GM20000 (cell line): ENCODE measurements at regions not wholly inside any gene's neighbourhood (a gene's known extent, or its start where the extent isn't known, plus 50 kb on each side); places are given as distances from the start of the nearest gene placed in this dataset.

Source experiments
- DNase-seq: peaks from one replicate; pipeline ENCODE4 v3.0.0; 2012; ENCODE audit warnings: low spot score
- TF ChIP-seq, protein P1 (sequence below): IDR thresholded peaks from 2 replicates; pipeline ENCODE4 v1.5.1; 2012; ENCODE audit warnings: mild to moderate bottlenecking, control low read depth; ENCODE audit errors: extremely low read depth, missing control alignments

DNA sequence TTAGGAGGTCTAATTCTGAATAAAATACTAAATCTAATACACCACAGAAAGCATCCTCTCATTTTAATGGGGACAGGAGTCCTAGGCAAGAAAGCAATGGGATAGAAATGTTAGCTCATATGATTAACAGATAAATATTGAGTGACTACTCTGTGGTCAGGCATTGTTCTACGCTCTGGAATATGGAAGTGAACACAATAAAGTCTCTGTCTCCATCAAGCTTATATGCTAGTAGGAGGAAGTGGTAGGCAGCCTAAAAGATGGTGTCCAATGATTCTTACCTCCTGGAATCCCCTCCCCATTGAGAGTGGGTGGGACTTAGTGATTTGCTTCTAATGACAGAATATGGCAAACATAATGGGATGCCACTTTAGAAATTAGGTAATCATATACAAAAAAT is 160.3 kb upstream of the PDGFD start:
- DNase-seq, result no peak
- TF ChIP-seq, protein P1, sequence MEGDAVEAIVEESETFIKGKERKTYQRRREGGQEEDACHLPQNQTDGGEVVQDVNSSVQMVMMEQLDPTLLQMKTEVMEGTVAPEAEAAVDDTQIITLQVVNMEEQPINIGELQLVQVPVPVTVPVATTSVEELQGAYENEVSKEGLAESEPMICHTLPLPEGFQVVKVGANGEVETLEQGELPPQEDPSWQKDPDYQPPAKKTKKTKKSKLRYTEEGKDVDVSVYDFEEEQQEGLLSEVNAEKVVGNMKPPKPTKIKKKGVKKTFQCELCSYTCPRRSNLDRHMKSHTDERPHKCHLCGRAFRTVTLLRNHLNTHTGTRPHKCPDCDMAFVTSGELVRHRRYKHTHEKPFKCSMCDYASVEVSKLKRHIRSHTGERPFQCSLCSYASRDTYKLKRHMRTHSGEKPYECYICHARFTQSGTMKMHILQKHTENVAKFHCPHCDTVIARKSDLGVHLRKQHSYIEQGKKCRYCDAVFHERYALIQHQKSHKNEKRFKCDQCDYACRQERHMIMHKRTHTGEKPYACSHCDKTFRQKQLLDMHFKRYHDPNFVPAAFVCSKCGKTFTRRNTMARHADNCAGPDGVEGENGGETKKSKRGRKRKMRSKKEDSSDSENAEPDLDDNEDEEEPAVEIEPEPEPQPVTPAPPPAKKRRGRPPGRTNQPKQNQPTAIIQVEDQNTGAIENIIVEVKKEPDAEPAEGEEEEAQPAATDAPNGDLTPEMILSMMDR, result no peak

DNA sequence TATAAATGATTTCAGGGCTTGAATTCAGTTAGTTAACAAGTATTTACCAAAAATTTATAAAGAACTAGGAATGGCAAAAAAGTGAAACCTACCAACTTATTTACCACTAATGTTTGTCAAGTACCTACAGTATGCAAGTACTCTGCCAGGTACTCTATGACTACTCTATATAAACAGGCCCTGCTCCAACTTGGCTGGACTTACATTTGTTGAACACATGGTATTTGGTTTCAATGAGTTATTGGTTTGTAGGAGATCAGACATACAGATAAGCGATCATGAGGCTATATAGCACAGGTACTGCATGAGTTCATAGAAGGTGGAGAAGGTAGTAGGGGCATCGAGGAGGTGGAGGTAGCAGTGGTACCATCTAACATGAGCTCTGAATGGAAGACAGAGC is 159.9 kb upstream of the PDGFD start:
- DNase-seq, result no peak
- TF ChIP-seq, protein P1, result no peak

DNA sequence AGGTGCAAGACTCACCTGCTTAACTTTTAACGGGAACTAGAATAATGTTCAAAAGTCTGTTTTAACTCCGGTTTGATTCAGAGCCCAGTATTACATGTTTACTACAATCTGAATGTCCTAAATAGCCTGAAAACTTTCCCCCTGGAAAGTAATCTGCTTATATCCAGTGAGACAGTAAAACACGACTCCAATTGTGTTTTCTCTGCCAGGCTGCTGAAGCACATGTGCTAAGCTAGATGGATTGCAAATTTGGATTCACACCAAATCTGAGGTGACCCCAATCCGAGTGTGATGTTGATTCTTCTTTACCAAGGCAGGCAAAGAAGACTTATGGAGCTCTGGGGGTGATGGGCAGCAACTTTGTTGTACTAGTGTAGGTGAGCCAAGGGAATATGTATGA is 158.7 kb upstream of the PDGFD start:
- no peak for DNase-seq
- TF ChIP-seq, protein P1, result no peak

DNA sequence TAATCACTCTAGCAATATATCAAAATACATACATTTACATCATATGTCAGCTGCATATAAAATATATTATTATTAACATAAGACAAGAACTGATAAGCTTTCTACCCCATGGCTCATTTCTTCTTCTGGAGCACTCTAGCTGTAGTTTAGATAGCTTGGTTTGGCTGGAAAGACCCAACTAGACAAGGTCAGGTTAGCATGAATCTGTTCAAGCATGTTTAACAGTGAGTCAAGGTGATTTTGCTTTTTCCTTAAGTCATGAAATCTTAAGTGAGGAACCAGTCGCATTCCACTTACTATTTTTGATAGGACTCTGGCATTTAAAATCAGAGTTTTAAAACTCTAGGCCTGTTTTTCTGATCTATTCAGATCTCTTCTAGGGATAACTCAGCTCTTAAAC is 157.0 kb upstream of the PDGFD start:
- no peak for DNase-seq
- TF ChIP-seq, protein P1, result no peak

DNA sequence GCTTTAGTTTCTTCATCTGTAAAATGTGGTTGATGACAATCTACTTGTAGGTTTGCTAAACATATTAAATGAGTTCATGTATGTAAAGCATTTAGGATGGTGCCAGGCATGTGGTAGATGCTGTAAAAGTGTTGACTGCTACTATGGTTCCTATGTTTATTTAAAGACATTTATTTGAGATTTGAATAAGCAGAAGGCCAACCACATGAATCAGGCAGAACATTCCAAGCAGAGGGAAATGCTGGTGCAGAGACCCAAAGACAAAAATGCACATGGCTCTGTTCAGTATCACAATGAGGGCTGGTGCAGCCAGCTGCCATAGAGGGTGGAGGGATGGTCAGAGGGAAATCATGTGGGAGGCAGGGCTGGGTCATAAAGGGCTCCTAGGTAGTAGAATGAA is 156.2 kb upstream of the PDGFD start:
- no peak for DNase-seq
- TF ChIP-seq, protein P1, result no peak

DNA sequence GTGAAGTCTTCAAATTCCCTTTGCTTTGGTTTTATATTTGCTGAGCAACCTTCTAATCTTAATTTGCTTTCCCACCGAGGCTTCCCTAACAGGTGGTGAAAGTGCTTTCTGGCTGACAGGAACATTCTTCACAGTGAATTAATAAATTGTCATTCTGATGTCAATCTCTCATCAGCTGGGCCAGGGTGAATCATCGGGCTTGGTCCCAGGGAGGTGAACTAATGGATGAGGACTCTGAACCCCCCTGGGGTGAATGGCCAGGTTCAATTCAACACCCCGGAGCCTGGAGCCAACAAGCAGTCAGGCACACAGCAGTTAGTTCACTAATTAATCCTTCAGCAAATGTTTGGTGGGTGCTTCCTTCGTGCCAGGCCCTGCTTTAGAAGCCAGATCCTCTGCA is 155.4 kb upstream of the PDGFD start:
- DNase-seq, result no peak

DNA sequence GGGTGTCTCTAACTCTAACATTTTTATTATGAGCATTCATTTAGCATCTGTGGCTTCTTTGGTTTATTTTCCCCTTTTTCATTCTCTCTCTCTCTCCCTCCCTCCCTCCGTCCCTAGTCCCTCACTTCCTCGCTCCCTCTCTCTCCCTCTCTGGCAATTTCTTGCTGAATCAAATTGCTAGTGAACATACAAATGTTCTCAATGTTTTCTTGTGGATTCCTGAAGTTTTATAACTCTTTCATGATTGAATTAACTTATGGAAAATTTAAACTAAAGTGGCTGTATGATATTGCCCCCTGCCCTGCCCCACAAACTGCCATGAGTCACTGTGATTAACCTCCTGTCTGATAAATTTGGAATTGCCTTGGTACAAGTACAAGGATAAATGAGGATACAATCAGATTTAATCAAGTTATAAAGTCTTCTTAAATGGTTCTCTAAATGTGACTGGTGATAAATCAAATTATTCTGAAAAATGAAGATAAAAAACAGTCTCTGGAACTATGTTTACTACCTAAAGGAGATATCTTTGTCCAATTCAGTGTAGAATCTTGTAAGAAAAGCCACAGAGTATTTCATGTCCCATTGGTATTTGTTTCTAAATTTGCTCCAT is 143.0 kb upstream of the PDGFD start:
- TF ChIP-seq, protein P1, result no peak
- no peak for DNase-seq

More for the DNA sequence above, 155.4 kb upstream of the PDGFD start:
- TF ChIP-seq, protein P1, result no peak
